GM21825 (cell line): ENCODE measurements at regions not wholly inside any gene's neighbourhood (a gene's known extent, or its start where the extent isn't known, plus 50 kb on each side); places are given as distances from the start of the nearest gene placed in this dataset.
"Not testable (repeated sequence)": the region's sequence is repeated elsewhere in the genome, so short reads cannot be mapped to it uniquely, and the experiment has no call there.

Source experiments
- ATAC-seq: cut with Tn5 transposase; IDR thresholded peaks from one replicate; pipeline ENCODE4 v1.9.1; 2021; ENCODE audit warnings: mild to moderate bottlenecking, moderate library complexity; ENCODE audit not compliant: unreplicated experiment

DNA sequence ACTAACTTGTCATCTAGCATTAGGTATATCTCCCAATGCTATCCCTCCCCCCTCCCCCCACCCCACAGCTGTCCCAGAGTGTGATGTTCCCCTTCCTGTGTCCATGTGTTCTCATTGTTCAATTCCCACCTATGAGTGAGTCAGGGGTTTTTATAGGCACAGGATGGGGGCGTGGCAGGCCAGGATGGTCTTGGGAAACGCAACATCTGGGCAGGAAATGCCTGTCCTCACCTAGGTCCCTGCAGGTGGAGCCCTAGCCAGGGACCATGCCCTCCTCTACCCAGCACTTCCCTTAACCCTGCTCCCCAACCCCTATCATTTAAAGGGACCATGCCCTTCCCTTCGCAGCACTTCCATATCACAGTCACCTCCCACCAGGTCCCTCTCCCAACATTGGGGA is 1430.6 kb downstream of the CDH8 start:
- not testable (repeated sequence) for ATAC-seq

DNA sequence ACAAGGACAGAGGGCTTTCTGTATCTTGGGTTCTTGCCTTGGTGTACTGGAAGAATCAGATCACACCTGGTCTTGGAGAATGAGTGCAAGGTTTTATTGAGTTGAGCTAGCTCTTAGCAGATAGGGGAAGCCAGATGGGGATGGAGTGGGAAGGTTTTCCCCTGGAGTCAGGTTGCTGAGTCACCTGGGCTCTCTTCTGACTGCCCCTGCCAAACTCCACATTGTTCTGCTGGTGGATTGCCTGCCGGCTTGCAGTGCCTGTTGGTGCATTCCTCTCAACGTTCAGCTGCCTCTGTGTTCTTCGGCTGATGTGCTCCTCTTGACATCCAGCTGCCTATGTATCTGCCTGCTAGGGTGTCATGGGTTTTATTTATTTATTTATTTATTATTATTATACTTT is 1431.1 kb downstream of the CDH8 start:
- no peak for ATAC-seq

DNA sequence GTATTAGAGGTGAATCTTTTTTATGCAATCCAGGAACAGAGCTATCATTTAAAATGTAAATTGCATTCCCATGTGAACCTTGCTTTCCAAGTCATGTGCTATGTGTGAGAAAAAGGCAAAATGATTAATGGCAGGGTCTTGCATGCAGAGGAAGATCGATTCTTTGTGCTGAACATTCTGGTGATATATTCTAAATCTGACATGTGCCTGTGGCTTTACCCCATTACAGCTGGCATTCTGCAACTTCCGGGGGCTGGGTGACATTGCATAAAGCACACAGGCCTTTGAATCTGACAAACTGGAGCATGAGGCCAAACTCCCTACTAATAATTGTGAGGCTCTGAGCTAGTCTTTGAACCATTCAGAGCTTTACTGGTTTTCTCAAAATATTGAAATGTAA is 1449.7 kb downstream of the CDH8 start:
- no peak for ATAC-seq

DNA sequence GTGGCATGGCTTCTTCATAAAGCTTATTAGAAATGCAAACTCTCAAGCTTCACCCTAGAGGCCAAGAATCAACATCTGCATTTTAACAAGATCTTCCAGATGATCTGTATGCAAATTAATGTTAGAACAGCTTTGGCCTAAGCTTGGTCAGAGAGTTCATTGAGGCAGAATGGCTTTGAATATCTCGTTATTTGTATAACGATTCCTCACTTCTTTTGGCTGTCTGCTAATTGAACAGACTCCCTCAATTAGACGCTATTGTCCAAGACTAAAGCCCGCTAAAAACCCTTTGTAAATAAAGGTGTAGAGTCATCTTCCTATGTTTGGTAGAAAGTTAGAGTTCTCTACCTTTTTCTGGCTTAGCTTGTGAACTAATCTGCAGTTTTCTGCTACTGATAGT is 1453.7 kb downstream of the CDH8 start:
- no peak for ATAC-seq

DNA sequence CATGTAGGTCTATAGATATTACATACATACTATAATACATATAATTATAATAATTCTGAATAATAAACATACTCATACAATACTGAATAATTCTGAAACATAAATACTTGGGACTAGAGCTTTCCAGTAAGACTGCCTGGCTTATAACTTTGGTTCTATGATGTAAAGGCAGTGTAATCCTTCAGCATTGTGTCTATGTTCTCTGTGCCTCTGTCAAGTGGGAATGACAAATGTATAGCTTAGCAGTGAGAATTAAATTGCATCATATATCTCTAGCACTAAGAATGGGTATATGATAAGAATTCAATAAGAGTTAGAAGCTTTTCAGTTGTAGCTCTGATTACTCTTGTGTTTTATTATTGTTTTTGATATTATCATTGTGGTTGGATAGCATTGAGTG is 1469.3 kb downstream of the CDH8 start:
- ATAC-seq, result no peak

DNA sequence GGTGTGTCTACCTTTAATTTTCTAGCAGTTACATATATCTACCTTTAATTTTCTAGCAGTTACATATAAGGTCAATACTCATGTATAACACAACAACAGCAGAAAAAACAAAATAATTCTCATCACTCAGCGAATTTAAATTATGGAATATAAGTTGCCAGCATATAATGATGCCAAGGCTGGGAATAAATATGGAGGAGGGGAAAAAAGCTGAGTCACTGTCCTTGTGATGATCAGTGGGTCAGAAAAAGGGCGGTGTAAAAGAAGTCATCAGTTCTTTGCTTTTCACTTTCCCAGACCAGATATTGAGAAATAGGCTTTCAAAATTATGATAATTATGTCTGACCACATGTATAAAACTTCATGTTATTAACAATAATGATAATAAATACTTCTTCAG is 1471.7 kb downstream of the CDH8 start:
- ATAC-seq, result no peak

DNA sequence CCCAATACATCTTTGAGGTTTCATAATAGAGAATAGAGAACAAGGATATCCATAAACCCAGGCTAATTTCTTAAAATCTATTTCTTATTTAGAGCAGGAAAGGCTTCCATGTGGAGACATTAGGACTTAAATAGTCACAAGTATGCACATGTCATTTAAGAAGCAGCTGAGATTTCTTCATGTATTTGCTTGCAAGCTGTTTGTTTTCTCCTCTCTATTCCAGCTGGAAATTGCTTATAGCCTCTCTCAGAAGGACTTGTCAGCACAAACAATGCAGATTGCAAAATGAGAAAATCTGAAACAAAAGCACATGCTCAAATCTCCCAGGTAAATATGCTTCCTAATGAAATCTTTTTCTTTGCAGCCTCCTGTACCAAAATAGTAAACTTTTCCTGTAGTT is 1473.1 kb downstream of the CDH8 start:
- ATAC-seq, result no peak

DNA sequence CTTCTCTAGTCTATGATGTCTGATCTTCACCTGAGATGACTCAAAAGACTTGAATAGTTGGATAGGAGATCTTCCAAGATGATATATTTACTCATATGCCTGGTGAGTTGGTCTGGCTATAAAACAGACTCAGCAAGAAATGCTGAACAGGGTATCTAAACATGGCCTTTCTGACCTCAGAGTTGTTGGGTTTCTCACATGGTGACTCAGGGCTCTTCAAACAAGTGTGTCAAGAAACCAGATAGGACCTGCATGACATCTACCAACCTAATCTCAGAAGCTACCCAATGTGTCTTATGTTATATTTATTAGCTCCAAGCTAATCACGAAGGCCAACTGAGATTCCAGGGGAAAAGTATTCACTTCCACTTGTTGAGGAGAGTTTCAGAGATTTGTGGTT is 1477.3 kb downstream of the CDH8 start:
- no peak for ATAC-seq

DNA sequence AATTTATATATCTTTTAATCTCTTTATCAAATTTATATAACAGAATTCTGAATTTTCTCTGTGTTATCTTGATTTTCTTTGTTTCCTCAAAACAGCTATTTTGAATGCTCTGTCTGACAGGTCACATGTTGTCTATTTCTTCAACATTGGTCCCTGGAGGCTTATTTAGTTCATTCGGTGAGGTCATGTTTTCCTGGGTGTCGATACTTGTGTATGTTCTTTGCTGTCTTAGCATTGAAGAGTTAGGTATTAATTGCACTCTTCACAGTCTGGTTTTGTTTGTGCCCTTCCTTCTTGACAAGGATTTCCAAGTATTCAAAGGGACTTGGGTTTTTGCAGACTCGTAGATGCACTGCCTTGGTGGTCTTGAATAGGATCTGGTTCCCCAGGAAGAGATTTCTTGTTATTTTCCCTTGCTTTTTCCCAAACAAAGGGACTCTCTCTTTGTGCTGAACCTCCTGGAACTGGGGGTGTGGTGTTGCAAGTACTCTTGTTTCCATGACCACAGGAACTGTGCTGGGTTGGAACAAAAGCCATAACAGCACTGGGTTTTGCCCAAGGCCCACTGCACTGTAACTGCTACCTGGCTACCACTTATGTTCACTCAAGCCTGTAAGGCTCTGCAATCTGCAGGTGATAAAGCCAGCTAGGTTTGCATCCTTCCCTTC is 1483.0 kb downstream of the CDH8 start:
- ATAC-seq, result no peak

DNA sequence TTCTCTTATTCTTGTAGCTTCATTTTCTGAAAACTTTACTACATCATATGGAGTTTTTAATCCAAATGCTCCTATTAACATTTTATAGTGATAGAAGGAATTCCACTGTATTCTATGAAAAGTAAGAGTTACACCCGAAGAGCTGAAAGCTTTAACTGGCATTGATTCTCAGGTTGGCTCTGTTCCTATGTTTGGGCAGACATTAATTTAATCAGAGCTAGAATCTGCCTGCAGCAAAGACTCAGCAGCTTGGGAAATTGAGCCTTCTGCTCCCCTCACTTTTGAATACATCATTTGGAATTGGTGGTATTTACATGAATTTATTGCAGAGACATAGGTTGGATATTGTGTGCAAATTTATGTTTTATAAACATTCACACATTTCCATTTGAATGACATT is 1494.7 kb downstream of the CDH8 start:
- ATAC-seq, result no peak

DNA sequence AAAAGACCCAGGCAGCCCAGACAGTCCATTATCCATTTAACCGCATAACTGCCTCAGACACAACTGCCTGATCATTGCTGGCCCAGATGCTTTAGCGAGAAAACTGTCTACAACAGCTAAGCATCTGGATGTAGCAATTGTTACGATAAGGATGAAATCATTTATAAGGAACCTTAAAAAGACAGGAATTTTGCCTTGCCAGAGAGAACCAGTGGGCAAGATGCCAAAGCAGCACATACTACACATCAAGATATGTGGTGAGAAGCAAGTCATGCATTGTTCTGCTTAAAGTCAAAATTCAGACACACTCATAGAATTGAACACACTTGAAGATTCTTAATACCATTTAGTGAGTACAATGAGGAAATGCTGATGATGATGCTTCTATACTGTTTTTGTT is 1525.3 kb downstream of the CDH8 start:
- ATAC-seq, result no peak

DNA sequence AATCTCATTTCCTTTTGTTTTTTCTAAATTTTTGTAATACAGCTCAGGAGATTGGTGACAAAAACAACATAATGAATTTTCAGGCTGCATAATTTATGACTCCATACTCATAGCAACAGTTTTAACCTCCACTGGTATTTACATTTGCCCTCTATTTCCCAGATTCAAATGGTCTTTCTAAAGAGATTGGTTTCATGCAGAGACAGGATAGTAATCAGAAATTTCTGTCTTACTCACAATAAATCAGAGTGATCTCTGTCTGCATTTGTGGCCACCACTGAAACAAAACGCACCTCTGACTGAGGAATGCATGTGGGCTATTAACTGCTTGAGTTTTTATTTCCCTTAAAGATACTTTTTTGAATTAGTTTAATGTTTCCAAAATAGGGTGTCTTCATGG is 1526.0 kb downstream of the CDH8 start:
- no peak for ATAC-seq

DNA sequence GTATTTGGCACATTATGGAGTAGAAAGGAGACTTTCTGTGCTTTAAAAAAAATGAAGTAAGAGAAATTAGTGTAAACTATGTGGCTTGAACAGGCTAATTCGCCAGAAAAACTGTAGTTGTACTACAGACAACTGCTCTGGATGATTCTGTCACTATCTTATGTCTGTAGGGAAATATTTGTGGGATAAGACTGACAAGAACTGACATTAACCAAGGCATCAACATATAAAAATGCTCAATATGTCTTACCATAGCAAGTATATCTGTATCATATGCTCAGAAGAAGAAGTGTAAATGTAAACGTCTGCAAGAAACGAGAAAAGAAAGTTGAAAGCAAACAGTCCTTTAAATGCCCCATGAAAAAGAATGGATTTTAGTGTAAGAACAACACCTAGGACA is 1545.0 kb downstream of the CDH8 start:
- no peak for ATAC-seq

DNA sequence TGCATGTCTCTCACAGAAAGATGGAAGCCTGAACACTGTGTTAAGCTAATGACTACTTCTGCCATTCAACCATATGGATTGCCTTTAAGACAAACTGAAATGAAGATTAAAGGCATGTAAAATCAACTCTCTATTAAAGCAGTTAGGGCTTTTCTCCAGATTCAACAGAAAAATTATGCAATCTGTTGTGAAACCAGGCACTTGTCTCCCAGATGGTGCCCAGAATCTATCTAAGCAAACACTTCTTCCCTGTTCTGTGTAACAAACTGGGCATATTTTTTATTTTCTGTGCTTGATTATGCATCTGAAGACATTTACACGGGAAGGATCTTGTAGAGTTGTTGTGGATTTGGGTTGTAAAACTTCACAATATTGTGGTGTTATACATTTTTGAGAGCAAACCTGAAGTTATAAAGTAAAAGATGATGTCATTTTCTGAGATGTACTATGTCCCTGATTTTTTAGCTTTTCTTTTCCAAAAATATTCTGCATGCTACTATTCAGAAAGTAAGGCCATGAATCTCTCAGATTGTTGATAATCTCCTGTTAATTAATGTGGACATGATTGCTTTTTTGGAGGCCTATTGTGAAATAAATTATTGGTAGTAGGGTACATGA is 1550.3 kb downstream of the CDH8 start:
- no peak for ATAC-seq

DNA sequence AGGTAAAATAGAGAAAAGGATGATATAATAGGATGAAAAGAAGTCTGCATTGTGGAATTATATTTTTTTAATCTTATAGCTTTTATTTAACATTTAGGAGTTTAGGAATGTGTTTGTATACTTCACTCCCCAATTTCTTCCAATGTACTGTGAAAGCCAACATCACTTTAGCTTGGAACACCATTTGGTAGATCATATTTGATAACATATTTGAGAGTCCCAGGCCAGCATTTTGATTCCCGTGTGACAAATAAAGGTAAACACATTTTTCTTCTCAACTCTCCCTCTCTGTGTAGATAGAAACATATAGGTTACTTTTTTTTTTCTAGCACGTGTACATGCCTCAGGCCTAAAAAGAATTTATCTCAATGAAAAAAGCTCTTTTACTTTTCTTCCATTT is 1551.3 kb downstream of the CDH8 start:
- no peak for ATAC-seq

DNA sequence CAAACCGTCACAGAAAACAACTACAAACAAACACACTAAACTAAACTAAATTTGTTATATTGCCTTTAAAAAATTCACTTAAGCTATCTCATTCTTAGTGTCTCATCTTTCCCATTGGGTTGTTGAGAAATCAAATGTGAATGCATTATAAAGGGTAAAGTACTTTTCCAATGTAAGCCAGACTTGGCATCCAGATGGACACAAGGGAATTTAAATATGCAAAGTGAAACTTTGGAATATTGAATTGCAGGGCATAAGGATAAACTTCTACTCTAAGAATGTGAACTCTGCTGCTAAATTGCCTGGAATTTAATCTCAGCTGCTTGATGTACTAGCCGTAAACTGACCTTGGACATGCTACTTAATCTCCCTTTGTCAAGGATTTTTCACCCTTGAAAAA is 1554.6 kb downstream of the CDH8 start:
- no peak for ATAC-seq

DNA sequence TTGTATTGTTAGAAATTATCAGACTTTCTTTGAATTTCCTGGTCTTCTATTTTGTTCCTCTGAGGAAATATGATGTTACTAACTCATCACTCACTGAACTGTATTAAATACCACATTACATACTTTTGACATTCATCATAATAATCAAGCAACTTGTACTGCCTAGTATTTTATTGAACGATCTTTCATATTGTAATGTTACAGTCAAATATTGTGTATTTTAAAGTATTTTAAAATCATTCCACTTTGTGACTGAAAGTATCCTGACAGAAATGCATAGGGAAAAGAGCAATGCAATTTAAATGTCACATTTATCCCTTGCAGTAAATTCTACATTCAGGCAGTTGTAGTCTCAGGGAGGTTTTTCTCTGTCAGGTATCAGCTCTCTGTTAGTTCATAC is 1557.4 kb downstream of the CDH8 start:
- ATAC-seq, result no peak

DNA sequence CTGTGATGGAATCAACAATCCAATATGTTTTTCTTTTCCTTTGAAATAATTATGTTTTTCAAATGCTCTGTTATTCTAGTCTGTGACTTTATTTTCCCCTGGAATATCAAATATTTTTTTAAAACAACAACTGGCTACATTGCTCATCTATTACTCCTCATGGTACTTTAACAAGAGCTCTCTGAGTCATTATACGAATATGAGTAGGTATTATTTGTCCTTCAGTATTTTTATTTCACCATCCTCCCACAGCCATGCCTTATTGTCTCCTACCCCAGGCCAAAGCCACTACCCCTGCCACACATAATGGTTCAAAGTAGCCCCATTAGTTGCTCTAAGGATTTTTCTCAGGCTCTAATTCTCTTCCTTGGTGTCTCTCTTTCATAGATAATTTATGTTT is 1572.3 kb downstream of the CDH8 start:
- ATAC-seq, result no peak

DNA sequence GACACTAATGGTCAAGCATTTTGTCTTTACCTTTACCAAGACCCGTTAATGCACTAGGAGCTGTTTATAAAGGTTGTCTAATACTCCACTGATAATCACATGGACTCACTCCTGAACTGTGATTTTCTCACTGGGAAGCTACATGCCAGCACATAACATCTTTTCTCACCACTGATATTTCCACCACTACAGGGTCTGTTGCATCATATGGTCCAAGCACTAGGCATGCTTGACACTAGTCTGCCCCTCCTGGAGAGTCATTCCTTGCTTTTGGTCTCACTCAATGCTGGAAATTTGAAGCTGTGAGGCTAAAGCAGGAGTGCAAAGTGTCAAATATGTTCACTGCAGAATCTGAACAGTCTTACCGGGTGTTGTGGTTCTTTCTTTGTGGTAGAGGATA is 1576.8 kb downstream of the CDH8 start:
- ATAC-seq, result no peak

DNA sequence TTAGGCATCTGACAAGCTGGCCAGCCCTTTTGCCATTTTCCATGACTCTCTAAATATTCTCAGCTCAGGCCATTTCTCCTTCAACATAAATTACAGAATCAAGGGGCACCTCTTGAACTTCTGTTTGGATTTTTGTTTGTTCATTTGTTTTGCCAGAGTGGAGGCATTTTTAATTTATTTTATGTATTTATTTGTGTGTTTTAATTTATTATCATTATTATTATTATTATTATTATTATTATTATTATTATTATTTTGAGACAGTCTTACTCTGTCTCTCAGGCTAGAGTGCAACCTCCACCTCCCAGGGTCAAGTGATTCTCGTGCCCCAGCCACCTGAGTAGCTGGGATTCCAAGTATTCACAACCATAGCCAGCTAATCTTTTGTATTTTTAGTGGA is 1578.0 kb downstream of the CDH8 start:
- no peak for ATAC-seq

DNA sequence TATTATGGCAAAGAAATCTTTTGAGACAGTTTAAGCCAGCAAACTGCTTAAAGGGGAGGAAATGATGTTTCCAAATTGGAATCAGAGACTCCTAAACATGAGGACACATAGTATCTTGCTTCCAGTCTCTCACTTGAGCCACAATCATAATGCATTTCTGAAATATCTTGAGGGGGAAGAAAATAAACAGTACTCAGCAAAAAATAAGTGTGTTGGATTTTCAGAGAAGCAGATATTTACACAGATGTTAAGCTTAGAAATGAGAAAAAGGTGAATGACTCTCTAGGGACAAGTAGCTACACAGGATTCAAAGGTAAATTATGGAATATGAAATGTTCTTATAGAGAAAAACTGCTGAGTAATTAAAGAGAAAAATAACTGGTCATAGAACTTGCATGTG is 1583.6 kb downstream of the CDH8 start:
- no peak for ATAC-seq

DNA sequence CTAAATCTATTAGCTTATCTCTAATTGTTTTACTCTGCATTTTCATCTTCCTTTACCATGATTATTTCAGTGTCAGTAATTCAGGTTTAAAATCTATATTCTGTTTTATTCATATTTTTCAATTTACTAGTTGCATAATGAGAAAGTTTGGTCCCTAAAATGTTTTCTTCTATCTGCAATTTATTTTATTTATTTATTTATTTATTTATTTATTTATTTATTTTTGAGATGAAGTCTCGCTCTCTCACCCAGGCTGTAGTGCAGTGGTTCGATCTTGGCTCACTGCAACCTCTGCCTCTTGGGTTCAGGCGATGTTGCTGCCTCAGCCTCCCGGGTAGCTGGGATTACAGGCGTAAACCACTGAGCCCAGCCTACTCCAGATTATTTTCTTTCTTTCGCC is 1597.3 kb downstream of the CDH8 start:
- ATAC-seq, result no peak

DNA sequence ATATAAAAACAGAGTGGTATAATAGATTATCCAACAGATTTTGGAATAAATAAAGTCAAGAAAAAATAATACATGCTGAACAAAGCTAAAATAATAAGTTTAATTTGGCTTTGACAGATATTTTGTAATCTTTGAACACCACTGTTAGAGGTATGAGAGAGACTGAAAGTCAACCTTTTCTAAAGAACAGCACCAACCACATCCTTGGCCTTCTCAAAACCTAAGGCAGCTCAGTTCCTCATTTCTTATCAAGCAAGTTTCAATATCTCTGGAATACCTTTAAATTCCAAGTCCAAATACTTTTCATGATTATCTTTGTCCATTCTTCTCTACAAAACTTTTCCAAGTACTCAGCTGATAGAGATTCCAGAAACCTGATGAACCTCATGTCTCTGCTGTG is 1603.8 kb downstream of the CDH8 start:
- ATAC-seq, result no peak
